Natural killer cell (primary cell): ENCODE measurements at regions not wholly inside any gene's neighbourhood (a gene's known extent, or its start where the extent isn't known, plus 50 kb on each side); places are given as distances from the start of the nearest gene placed in this dataset.

Experiments used
- ATAC-seq, 3 donors: fragments of 150-1000 bp in 2 of 3; fragments of 200-7000 bp in 1 of 3; cut with Tn5 transposase; 1 replicate in 1 of 3; 2 replicates in 2 of 3; pipeline ENCODE4 v1.10.0; 2021; ENCODE audit warnings: mild to moderate bottlenecking in 2 of 3, moderate library complexity in 2 of 3
- DNase-seq, 2 donors: peaks; one replicate each; pipeline versions ENCODE4 v3.0.0 to v3.0.0-alpha.2; 2013 to 2021; ENCODE audit warnings: mixed read lengths in 1 of 2
- H3K27ac ChIP-seq: one replicate; pipeline ENCODE4 v1.5.1; 2013; ENCODE audit warnings: mild to moderate bottlenecking, low read length
- H3K27me3 ChIP-seq: one replicate; pipeline ENCODE4 v1.6.1; 2013; ENCODE audit warnings: low read length; ENCODE audit not compliant: control insufficient read depth, insufficient read depth
- H3K36me3 ChIP-seq: one replicate; pipeline ENCODE4 v1.6.1; 2013; ENCODE audit warnings: low read length; ENCODE audit not compliant: control insufficient read depth, insufficient read depth
- H3K4me1 ChIP-seq: one replicate; pipeline ENCODE4 v1.6.1; 2013; ENCODE audit warnings: low read length; ENCODE audit not compliant: control insufficient read depth, insufficient read depth
- H3K4me3 ChIP-seq: one replicate; pipeline ENCODE4 v1.5.1; 2013; ENCODE audit warnings: low read length
- H3K9me3 ChIP-seq: one replicate; pipeline ENCODE4 v1.6.1; 2013; ENCODE audit warnings: low read length; ENCODE audit not compliant: control insufficient read depth, insufficient read depth
- H3K27ac Mint-ChIP-seq, 2 donors: one replicate each; pipeline ENCODE4 v1.8.0; 2022; ENCODE audit warnings: mild to moderate bottlenecking in 2 of 2, mixed read lengths in 2 of 2, moderate library complexity in 1 of 2
- H3K27me3 Mint-ChIP-seq, 2 donors: one replicate each; pipeline ENCODE4 v1.8.0; 2022; ENCODE audit warnings: low read depth in 2 of 2, mixed read lengths in 2 of 2
- H3K36me3 Mint-ChIP-seq: one replicate; pipeline ENCODE4 v1.8.0; 2022; ENCODE audit warnings: mixed read lengths
- H3K4me1 Mint-ChIP-seq, 2 donors: one replicate each; pipeline ENCODE4 v1.8.0; 2022; ENCODE audit warnings: mixed read lengths in 2 of 2
- H3K4me3 Mint-ChIP-seq: one replicate; pipeline ENCODE4 v1.8.0; 2022; ENCODE audit warnings: mild to moderate bottlenecking, moderate library complexity, mixed read lengths
- H3K9me3 Mint-ChIP-seq, 2 donors: one replicate each; pipeline ENCODE4 v1.8.0; 2022; ENCODE audit warnings: mixed read lengths in 2 of 2
- WGBS: methylation state at CpG from one replicate; pipeline ENCODE4 v1.1.7; 2013; ENCODE audit warnings: missing lambda C conversion rate; ENCODE audit not compliant: insufficient coverage; 5-methylcytosine and 5-hydroxymethylcytosine counted together
- intact Hi-C: fragments of 100-400 bp; cut with micrococcal nuclease; formaldehyde crosslinking; loops from one replicate; pipeline ENCODE4 v1.14.2; 2022
- TF ChIP-seq, protein P1 (sequence below): fragments of 200-600 bp; IDR thresholded peaks from one replicate; pipeline ENCODE4 v1.8.0; 2022; ENCODE audit warnings: antibody characterized with exemption

DNA sequence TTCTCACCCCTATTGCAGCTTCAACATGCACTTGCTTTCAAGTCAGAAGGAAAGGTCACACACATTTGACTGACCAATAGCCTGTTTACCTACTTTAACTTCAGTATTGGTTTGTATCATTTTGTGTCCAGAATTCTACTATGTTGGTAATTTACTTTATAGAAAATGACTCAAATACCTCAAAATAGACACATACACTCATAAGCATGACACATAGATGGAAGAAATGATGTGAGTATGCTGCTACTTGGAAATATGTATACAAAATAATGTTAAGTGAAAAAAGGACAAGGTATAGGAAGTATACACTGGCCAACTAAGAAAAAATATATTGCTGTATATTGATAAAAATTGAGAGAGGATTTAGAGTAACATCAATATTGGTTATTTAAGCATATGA is 98.8 kb upstream of the CASK start:
- H3K4me3 Mint-ChIP-seq: no peak overlapping the region
- H3K4me1 Mint-ChIP-seq: peaks cover 6 to 15% of the 10 kb centered on the region in 2 donors
- ATAC-seq (no peak), DNase-seq (no peak)
- H3K27me3 Mint-ChIP-seq: peaks cover 0 to 7% of the 10 kb centered on the region in 2 donors
- H3K9me3 Mint-ChIP-seq: no peaks in the 10 kb centered on the region
- TF ChIP-seq, protein P1, sequence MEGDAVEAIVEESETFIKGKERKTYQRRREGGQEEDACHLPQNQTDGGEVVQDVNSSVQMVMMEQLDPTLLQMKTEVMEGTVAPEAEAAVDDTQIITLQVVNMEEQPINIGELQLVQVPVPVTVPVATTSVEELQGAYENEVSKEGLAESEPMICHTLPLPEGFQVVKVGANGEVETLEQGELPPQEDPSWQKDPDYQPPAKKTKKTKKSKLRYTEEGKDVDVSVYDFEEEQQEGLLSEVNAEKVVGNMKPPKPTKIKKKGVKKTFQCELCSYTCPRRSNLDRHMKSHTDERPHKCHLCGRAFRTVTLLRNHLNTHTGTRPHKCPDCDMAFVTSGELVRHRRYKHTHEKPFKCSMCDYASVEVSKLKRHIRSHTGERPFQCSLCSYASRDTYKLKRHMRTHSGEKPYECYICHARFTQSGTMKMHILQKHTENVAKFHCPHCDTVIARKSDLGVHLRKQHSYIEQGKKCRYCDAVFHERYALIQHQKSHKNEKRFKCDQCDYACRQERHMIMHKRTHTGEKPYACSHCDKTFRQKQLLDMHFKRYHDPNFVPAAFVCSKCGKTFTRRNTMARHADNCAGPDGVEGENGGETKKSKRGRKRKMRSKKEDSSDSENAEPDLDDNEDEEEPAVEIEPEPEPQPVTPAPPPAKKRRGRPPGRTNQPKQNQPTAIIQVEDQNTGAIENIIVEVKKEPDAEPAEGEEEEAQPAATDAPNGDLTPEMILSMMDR: no peak
- H3K9me3 ChIP-seq: no peaks in the 10 kb centered on the region
- no peak overlapping the region for H3K27ac Mint-ChIP-seq
- no peaks in the 10 kb centered on the region for H3K36me3 Mint-ChIP-seq
- H3K4me3 ChIP-seq: no peak overlapping the region
- intact Hi-C loops: no loop called here
- H3K36me3 ChIP-seq: no peaks in the 10 kb centered on the region
- no peak overlapping the region for H3K27ac ChIP-seq
- peaks cover 9% of the 10 kb centered on the region for H3K4me1 ChIP-seq
- no peaks in the 10 kb centered on the region for H3K27me3 ChIP-seq

DNA sequence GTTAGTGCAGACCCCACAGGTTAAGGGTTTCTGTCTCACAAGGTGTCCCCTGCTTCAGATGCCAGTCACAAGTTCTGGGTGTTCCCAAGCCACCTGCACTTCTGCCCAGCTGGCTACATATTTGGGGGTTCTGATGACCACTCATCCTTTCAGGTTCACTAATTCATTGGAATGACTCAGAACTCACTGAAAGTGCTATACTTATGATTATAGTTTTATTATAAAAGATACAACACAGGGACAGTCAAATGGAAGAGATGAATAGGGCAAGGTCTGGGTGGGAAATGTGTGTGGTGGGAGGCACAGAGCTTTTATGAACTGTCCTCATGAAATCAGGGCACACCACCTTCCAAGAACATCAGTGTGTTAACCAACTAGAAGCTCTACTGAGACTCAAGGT is 97.7 kb upstream of the CASK start:
- H3K27ac Mint-ChIP-seq: no peak overlapping the region
- intact Hi-C loops: no loop called here

DNA sequence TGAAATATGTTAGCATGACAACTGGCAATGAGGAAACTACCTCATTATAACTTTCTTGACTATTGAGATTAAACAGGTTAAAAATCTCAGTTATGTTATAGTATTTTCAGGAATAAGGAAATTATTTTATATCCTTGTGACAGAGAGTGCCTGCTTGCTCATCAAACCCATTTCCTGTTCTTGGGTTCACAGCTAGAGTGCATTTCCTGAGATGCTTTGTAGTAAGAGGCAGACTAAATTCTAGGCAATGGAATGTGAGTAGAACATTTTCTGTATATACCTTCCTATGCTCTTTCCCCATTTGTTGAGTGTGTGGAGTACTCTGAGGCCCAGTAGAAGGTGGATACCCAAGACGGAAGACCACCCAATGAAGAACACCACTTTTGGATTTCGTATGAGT is 96.9 kb upstream of the CASK start:
- intact Hi-C loops: no loop called here
- no peaks in the 10 kb centered on the region for H3K9me3 Mint-ChIP-seq
- H3K4me3 Mint-ChIP-seq: no peak overlapping the region
- Histone ChIP-seq H3K27ac (no peak overlapping the region), H3K36me3 (no peaks in the 10 kb centered on the region), H3K9me3 (no peaks in the 10 kb centered on the region), H3K4me3 (no peak overlapping the region), H3K27me3 (no peaks in the 10 kb centered on the region), H3K4me1 (peaks cover 9% of the 10 kb centered on the region)
- H3K4me1 Mint-ChIP-seq: peaks cover 6 to 15% of the 10 kb centered on the region in 2 donors
- 55% methylated on average over 1 of the region's 2 CpGs for WGBS
- peaks cover 3 to 7% of the 10 kb centered on the region in 2 donors for H3K27me3 Mint-ChIP-seq
- no peaks in the 10 kb centered on the region for H3K36me3 Mint-ChIP-seq
- no peak overlapping the region for H3K27ac Mint-ChIP-seq
- DNase-seq: peak in 1 of 2 donors; percentile 25
- ATAC-seq: peak in 1 of 3 donors; percentile 66
- TF ChIP-seq, protein P1: no peak

More for the DNA sequence above, 97.7 kb upstream of the CASK start:
- Mint-ChIP-seq H3K27me3 (peaks cover 0 to 7% of the 10 kb centered on the region in 2 donors), H3K4me1 (peaks cover 6 to 15% of the 10 kb centered on the region in 2 donors), H3K9me3 (no peaks in the 10 kb centered on the region), H3K36me3 (no peaks in the 10 kb centered on the region), H3K4me3 (no peak overlapping the region)
- Histone ChIP-seq H3K4me3 (no peak overlapping the region), H3K27ac (no peak overlapping the region), H3K4me1 (peaks cover 9% of the 10 kb centered on the region), H3K36me3 (no peaks in the 10 kb centered on the region), H3K27me3 (no peaks in the 10 kb centered on the region), H3K9me3 (no peaks in the 10 kb centered on the region)
- no peak for ATAC-seq
- DNase-seq: no peak
- TF ChIP-seq, protein P1: no peak

DNA sequence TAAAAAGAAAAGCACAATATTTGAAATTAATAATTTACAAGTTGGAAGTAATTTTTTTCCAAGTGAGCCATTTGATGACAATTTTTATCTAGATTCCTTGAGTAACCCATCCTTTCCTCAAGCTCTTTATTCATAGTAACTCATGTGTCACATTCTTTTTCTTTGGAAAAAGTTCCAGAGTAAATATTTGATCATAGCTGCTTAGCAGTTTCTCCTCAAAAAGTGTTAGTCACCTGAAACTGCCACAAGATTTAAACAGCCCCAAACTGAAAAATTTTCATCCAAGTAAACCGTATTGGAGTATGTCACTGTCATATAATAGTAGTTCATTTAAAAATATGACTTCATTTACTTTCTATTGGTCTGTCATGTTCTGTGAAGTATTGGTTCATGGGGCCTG is 94.6 kb upstream of the CASK start:
- H3K4me1 ChIP-seq: peaks cover 9% of the 10 kb centered on the region
- Mint-ChIP-seq H3K27ac (no peak overlapping the region), H3K36me3 (no peaks in the 10 kb centered on the region), H3K4me3 (no peak overlapping the region), H3K27me3 (peaks cover 7 to 16% of the 10 kb centered on the region in 2 donors), H3K9me3 (no peaks in the 10 kb centered on the region), H3K4me1 (peaks cover 6 to 15% of the 10 kb centered on the region in 2 donors)
- no CpG with 5 or more reads among the region's 1 CpG for WGBS
- DNase-seq (no peak), ATAC-seq (no peak)
- no peak overlapping the region for H3K4me3 ChIP-seq
- intact Hi-C loops: no loop called here
- no peaks in the 10 kb centered on the region for H3K36me3 ChIP-seq
- H3K27ac ChIP-seq: no peak overlapping the region
- TF ChIP-seq, protein P1: no peak
- H3K9me3 ChIP-seq: no peaks in the 10 kb centered on the region
- no peaks in the 10 kb centered on the region for H3K27me3 ChIP-seq
